Lower leg skin (tissue), 4 donors: ENCODE measurements at regions not wholly inside any gene's neighbourhood (a gene's known extent, or its start where the extent isn't known, plus 50 kb on each side); places are given as distances from the start of the nearest gene placed in this dataset.

Source experiments
- DNase-seq, 2 donors: peaks; one replicate each; pipeline ENCODE4 v3.0.0-alpha.2; 2019; ENCODE audit warnings: low spot score in 2 of 2
- H3K4me3 ChIP-seq: fragments of 200-600 bp; sonication (generic); 2 replicates; pipeline ENCODE4 v1.5.1; 2017; ENCODE audit warnings: mild to moderate bottlenecking, low read depth; ENCODE audit not compliant: poor library complexity, severe bottlenecking
- POLR2A ChIP-seq, 2 donors: fragments of 450-650 bp; IDR thresholded peaks; one replicate each; pipeline ENCODE4 v1.6.1; 2016 to 2017; ENCODE audit warnings: antibody characterized with exemption in 2 of 2, mild to moderate bottlenecking in 1 of 2, moderate library complexity in 1 of 2
- WGBS, 2 donors: methylation state at CpG; one replicate each; pipeline ENCODE4 v1.1.5; 2018; 5-methylcytosine and 5-hydroxymethylcytosine counted together
- intact Hi-C: fragments of 100-400 bp; cut with DNase I; formaldehyde crosslinking; loops from one replicate; pipeline ENCODE4 v1.15.0; 2023; ENCODE audit warnings: low total_unique reads
- TF ChIP-seq, protein P1 (sequence below), 3 donors: fragments of 450-650 bp; IDR thresholded peaks; one replicate each; pipeline ENCODE4 v1.5.1; 2016; ENCODE audit warnings: antibody characterized with exemption in 3 of 3, mild to moderate bottlenecking in 3 of 3, moderate library complexity in 2 of 3

DNA sequence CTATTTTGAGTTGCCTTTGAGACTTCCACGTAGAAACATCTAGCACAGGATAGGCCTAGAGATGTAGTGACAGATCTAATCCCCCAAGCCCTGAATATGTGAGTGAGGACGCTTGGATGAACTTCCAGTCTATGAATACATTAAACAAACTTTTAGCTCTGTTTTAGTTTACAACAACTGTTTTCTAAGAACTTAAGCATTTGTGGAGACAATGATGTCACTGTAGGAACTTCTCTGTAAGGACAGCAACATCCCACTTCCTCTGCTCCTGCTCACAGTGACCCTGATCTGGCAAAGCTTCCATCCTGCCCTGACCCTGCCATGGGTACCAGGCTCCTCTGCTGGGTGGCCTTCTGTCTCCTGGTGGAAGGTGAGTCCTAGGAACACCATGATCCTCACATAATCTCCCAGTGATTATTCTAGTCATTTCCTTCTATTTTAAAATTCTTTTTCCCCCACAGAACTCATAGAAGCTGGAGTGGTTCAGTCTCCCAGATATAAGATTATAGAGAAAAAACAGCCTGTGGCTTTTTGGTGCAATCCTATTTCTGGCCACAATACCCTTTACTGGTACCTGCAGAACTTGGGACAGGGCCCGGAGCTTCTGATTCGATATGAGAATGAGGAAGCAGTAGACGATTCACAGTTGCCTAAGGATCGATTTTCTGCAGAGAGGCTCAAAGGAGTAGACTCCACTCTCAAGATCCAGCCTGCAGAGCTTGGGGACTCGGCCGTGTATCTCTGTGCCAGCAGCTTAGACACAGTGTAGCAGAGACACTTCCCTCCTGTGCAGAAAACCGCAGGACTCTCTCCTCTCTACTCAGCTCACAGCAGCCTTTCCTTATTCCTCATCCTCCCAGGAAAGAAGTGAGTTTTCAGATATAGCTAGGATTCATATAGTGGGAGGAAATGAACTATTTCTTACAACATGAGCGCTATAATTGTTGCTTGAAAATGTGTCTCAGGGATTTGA lies 194.4 kb upstream of the PRSS1 start:
- no peak for TF ChIP-seq POLR2A (IDR thresholded peaks at IDR 0.05)
- TF ChIP-seq, protein P1, sequence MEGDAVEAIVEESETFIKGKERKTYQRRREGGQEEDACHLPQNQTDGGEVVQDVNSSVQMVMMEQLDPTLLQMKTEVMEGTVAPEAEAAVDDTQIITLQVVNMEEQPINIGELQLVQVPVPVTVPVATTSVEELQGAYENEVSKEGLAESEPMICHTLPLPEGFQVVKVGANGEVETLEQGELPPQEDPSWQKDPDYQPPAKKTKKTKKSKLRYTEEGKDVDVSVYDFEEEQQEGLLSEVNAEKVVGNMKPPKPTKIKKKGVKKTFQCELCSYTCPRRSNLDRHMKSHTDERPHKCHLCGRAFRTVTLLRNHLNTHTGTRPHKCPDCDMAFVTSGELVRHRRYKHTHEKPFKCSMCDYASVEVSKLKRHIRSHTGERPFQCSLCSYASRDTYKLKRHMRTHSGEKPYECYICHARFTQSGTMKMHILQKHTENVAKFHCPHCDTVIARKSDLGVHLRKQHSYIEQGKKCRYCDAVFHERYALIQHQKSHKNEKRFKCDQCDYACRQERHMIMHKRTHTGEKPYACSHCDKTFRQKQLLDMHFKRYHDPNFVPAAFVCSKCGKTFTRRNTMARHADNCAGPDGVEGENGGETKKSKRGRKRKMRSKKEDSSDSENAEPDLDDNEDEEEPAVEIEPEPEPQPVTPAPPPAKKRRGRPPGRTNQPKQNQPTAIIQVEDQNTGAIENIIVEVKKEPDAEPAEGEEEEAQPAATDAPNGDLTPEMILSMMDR (IDR thresholded peaks at IDR 0.05) = no peak
- intact Hi-C loops = no loop called here
- no peak for DNase-seq

DNA sequence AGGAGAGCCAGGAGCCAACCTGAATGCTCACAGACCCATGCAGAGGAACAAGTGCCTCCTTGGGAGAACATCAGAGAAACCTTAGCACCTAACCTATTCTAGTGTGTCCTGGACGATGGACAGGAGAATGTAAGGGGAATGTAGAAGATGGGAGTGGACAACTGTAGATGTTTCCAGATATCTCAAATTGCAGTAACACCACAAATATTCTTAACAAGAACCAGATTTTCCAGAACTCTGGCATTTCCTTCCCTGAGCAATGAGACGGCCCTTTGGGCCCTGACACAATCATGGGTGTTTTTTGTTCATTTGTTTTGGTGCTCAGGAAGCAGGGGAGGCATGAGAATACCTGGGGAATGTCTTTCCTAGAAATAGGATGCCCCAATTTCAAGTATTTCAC lies 196.1 kb upstream of the PRSS1 start:
- intact Hi-C loops = no loop called here
- H3K4me3 ChIP-seq = no peak overlapping the region
- 69 to 74% methylated on average over 2 of the region's 2 CpGs for WGBS, 2 donors

More for the DNA sequence above, 194.4 kb upstream of the PRSS1 start:
- 59 to 62% methylated on average over 10 of the region's 10 CpGs for WGBS, 2 donors
- H3K4me3 ChIP-seq = no peak overlapping the region

DNA sequence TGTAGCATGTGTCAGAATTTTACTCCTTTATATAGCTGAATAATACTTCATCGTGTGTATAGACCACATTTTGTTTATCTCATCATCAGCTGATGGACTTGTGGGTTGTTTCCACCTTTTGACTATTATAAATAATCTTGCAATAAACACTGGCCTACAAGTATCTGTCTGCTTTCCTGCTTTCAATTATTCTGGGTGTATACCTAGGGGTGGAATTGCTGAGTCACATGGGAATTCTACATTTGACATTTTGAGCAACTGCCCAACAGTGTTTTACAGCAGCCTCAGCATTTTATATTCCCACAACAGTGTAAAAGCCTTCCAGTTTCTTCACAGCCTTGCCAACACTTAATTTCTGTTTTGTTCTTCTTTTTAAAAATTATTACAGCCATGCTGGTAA lies 200.3 kb upstream of the PRSS1 start:
- WGBS, 2 donors = 69 to 79% methylated on average over 1 of the region's 1 CpG
- no peak for DNase-seq
- TF ChIP-seq, protein P1 (IDR thresholded peaks at IDR 0.05) = no peak
- no peak for TF ChIP-seq POLR2A (IDR thresholded peaks at IDR 0.05)

More for the DNA sequence above, 196.1 kb upstream of the PRSS1 start:
- no peak for TF ChIP-seq POLR2A (IDR thresholded peaks at IDR 0.05)
- TF ChIP-seq, protein P1 (IDR thresholded peaks at IDR 0.05) = no peak
- no peak for DNase-seq

DNA sequence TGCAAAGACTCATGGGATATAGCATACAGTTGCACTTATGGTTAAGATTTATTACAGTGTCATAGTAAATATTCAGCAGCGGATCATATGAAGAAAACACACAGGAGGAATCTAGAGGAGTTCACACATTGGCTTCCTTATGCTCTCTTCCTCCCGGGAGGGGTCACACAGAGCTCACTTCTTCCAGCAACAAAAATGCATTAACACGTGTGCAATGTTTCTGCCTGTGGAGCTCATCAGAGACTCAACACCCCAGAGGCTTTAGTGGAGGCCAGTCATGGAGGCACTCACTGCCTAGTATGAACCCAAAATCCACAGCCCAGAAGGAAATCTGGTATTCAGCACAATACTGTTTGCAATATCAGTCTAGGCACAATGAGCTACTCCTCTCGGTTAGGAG lies 202.8 kb upstream of the PRSS1 start:
- 60 to 61% methylated on average over 4 of the region's 4 CpGs for WGBS, 2 donors
- no peak for TF ChIP-seq POLR2A (IDR thresholded peaks at IDR 0.05)
- TF ChIP-seq, protein P1 (IDR thresholded peaks at IDR 0.05) = no peak
- intact Hi-C loops = no loop called here
- H3K4me3 ChIP-seq = no peak overlapping the region
- no peak for DNase-seq

More for the DNA sequence above, 200.3 kb upstream of the PRSS1 start:
- no peak overlapping the region for H3K4me3 ChIP-seq
- intact Hi-C loops = no loop called here

DNA sequence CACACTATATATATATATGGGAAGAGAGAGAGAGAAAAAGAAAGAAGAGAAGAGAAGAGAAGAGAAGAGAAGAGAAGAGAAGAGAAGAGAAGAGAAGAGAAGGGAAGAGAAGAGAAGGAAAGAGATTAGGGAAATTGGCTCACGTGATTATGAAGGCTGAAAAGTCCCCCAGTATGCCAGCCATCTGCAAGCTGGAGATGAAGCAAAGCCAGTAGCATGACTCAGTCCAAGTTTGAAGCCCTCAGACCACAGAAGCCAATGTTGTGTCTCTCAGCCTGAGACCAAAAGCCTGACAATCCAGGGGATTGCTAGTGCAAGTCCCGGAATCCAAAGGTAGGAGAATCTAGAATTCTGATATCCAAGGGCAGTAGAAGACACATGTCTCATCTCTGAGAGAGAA lies 206.3 kb upstream of the PRSS1 start:
- intact Hi-C loops = no loop called here
- no peak overlapping the region for H3K4me3 ChIP-seq
- WGBS, 2 donors = 64 to 73% methylated on average over 2 of the region's 2 CpGs
- no peak for TF ChIP-seq POLR2A (IDR thresholded peaks at IDR 0.05)
- TF ChIP-seq, protein P1 (IDR thresholded peaks at IDR 0.05) = no peak
- no peak for DNase-seq
